Gastroesophageal sphincter (tissue), 4 donors: ENCODE measurements at regions not wholly inside any gene's neighbourhood (a gene's known extent, or its start where the extent isn't known, plus 50 kb on each side); places are given as distances from the start of the nearest gene placed in this dataset.
"Not testable (repeated sequence)": the region's sequence is repeated elsewhere in the genome, so short reads cannot be mapped to it uniquely, and the experiment has no call there.

Source experiments
- ATAC-seq: fragments of 150-250 bp; one replicate; pipeline ENCODE4 v1.9.1; 2016; ENCODE audit warnings: mild to moderate bottlenecking, moderate library complexity
- H3K27ac ChIP-seq, 4 donors: fragments of 200-600 bp; sonication (generic) in 3 of 4; 1 replicate in 3 of 4; 2 replicates in 1 of 4; pipeline ENCODE4 v1.5.1; 2016 to 2019
- H3K27me3 ChIP-seq: fragments of 200-600 bp; sonication (generic); one replicate; pipeline ENCODE4 v1.5.1; 2019
- H3K36me3 ChIP-seq, 2 donors: fragments of 200-600 bp; sonication (generic); one replicate each; pipeline ENCODE4 v1.5.1; 2019; ENCODE audit warnings: control low read depth in 1 of 2
- H3K4me1 ChIP-seq, 3 donors: fragments of 200-600 bp; sonication (generic); 1 replicate in 2 of 3; 2 replicates in 1 of 3; pipeline ENCODE4 v1.5.1; 2016 to 2019; ENCODE audit warnings: control low read depth in 2 of 3
- H3K4me3 ChIP-seq, 2 donors: fragments of 200-600 bp; sonication (generic); one replicate each; pipeline ENCODE4 v1.5.1; 2019; ENCODE audit warnings: mild to moderate bottlenecking in 1 of 2, moderate library complexity in 1 of 2
- H3K9me3 ChIP-seq, 3 donors: fragments of 200-600 bp; sonication (generic); one replicate each; pipeline ENCODE4 v1.5.1; 2017 to 2019; ENCODE audit warnings: control low read depth in 2 of 3
- EP300 ChIP-seq: sonication (generic); formaldehyde crosslinking; IDR thresholded peaks from one replicate; pipeline ENCODE4 v1.6.1; 2017; ENCODE audit warnings: antibody characterized with exemption, mild to moderate bottlenecking
- POLR2A ChIP-seq, 2 donors: fragments of 450-650 bp; IDR thresholded peaks; one replicate each; pipeline ENCODE4 v1.6.1; 2017; ENCODE audit warnings: antibody characterized with exemption in 2 of 2, mild to moderate bottlenecking in 2 of 2, moderate library complexity in 1 of 2
- POLR2AphosphoS5 ChIP-seq: sonication (generic); formaldehyde crosslinking; IDR thresholded peaks from one replicate; pipeline ENCODE4 v1.6.1; 2017; ENCODE audit warnings: antibody characterized with exemption
- WGBS, 2 donors: methylation state at CpG; one replicate each; pipeline ENCODE4 v1.1.5; 2018; ENCODE audit warnings: low coverage in 1 of 2; 5-methylcytosine and 5-hydroxymethylcytosine counted together
- TF ChIP-seq, protein P1 (sequence below), 4 experiments: fragments of 200-600 bp in 2 of 4; fragments of 450-650 bp in 2 of 4; sonication (generic) in 1 of 4; IDR thresholded peaks; one replicate each; pipeline ENCODE4 v1.5.1; 2017 to 2019; ENCODE audit warnings: antibody characterized with exemption in 4 of 4, mild to moderate bottlenecking in 2 of 4, moderate library complexity in 2 of 4

DNA sequence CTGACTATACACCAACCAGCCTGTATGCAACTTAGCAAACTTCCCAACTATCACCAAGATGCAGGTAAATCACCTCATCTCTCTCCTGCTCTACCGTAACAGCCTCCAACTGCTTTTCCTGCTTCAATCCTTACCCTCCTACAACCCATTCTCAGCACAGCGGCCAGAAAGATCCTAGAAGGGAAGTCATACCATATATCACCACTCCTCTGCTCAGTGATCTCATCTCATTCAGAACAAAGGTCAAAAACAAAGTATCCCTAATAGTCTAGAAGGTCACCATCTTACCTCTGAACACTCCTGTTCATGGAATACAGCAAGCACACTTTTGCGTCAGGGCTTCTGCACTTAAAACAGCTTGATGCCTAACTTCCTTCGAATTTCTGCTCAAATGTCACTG lies 62.2 kb upstream of the RNF38 start:
- Histone ChIP-seq H3K27ac (no peak overlapping the region), H3K27me3 (no peaks in the 10 kb centered on the region), H3K36me3 (peaks cover 0 to 7% of the 10 kb centered on the region in 2 donors), H3K9me3 (no peaks in the 10 kb centered on the region), H3K4me3 (no peak overlapping the region), H3K4me1 (peaks cover 2 to 37% (median 9%) of the 10 kb centered on the region in 3 donors)
- no peak for ATAC-seq
- TF ChIP-seq POLR2AphosphoS5 (no peak), EP300 (no peak), POLR2A (IDR thresholded peaks at IDR 0.05) (no peak)
- TF ChIP-seq, protein P1, sequence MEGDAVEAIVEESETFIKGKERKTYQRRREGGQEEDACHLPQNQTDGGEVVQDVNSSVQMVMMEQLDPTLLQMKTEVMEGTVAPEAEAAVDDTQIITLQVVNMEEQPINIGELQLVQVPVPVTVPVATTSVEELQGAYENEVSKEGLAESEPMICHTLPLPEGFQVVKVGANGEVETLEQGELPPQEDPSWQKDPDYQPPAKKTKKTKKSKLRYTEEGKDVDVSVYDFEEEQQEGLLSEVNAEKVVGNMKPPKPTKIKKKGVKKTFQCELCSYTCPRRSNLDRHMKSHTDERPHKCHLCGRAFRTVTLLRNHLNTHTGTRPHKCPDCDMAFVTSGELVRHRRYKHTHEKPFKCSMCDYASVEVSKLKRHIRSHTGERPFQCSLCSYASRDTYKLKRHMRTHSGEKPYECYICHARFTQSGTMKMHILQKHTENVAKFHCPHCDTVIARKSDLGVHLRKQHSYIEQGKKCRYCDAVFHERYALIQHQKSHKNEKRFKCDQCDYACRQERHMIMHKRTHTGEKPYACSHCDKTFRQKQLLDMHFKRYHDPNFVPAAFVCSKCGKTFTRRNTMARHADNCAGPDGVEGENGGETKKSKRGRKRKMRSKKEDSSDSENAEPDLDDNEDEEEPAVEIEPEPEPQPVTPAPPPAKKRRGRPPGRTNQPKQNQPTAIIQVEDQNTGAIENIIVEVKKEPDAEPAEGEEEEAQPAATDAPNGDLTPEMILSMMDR (IDR thresholded peaks at IDR 0.05) = no peak
- 92 to 97% methylated on average over 4 of the region's 4 CpGs for WGBS, 2 donors

DNA sequence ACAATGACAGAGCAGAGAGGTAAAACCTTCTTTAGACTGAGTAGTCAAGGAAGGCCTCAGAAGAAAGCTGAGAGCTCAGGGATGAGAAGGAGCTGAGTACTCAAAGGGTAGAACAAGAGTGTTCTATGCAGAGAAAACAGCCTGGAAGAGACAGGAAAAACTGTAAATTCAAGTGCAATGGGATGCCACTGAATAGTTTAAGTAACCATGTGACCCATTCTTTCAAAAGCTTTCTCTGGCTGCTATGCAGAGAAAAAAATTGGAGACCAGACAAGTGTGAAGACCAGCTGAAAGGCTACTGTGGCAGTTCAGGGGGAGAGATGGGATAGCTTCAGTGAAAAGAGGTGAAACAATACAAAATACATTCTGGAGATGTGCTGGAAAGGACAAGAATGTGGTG lies 61.3 kb upstream of the RNF38 start:
- TF ChIP-seq EP300 (no peak), POLR2A (IDR thresholded peaks at IDR 0.05) (no peak), POLR2AphosphoS5 (no peak)
- TF ChIP-seq, protein P1 (IDR thresholded peaks at IDR 0.05) = no peak
- Histone ChIP-seq H3K9me3 (no peaks in the 10 kb centered on the region), H3K27me3 (no peaks in the 10 kb centered on the region), H3K4me1 (peaks cover 2 to 37% (median 9%) of the 10 kb centered on the region in 3 donors), H3K4me3 (no peak overlapping the region), H3K36me3 (peaks cover 0 to 7% of the 10 kb centered on the region in 2 donors), H3K27ac (no peak overlapping the region)
- ATAC-seq = no peak

DNA sequence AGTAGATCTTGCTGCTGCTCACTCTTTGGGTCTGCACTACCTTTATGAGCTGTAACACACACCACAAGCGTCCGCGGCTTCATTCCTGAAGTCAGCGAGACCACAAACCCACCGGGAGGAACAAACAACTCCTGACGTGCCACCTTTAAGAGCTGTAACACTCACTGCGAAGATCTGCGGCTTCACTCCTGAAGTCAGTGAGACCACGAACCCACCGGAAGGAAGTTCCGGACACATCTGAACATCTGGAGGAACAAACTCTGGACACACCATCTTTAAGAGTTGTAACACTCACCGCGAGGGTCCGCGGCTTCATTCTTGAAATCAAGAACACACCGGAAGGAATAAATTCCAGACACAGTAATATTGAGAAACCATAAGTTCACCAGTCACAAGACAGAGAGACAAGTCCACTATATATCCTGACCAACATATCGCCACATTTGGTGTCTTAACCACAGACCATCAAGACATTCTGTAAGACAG lies 58.4 kb upstream of the RNF38 start:
- 76 to 77% methylated on average over 6 to 14 of the region's 17 CpGs for WGBS, 2 donors
- not testable (repeated sequence) for H3K9me3 ChIP-seq, H3K4me3 ChIP-seq, ATAC-seq, H3K27ac ChIP-seq, H3K27me3 ChIP-seq, H3K36me3 ChIP-seq
- H3K4me1 ChIP-seq = peaks cover 2 to 34% (median 9%) of the 10 kb centered on the region in 3 donors

DNA sequence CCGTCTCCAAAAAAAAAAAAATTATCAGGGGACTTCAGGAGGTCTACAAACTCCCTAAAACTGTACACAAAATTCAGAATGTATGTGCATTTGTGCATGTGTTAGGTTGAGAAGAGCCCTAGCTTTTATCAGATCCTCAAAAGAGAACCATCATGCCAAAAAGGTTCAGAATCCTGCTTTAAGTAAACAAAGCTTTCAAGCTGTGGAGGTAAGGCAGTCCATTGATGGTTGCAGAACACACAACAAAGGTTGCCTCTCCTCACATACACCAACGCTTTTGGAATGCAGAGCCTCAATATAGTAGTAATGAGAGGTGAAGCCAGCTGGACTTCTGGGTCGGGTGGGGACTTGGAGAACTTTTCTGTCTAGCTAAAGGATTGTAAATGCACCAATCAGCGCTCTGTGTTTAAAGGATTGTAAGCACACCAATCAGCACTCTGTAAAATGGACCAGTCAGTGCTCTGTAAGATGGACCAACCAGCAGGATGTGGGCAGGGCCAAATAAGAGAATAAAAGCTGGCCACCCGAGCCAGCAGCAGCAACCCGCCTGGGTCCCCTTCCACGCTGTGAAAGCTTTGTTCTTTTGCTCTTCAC lies 57.9 kb upstream of the RNF38 start:
- peaks cover 2 to 29% (median 9%) of the 10 kb centered on the region in 3 donors for H3K4me1 ChIP-seq
- no peak overlapping the region for H3K4me3 ChIP-seq

DNA sequence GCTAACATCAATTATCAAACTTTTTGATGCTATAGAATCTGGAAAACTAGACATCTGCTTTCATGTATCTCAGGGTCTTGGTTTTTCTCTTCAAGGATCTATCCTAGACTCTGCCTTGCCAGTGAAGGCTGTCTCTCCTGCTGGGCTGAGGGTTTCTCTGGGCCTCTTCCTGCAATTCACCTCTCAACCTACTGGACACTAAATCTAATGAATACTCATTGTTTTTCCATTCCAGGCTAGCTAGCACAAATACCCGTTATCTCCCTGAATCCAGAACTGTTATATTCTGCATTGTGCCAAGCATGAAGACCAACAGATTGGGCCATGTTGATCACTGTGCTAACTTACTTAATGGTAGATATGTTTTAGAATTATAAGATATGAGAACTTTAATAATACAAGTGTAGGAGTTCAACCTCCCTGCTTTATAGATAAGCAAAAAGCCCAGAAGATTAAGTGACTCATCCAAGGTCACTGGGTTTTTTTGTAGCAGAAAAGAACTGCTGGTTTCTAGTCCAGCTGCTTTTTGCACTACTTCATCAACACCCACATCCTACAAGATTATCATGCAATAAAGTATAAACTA lies 56.5 kb upstream of the RNF38 start:
- Histone ChIP-seq H3K36me3 (peaks cover 0 to 7% of the 10 kb centered on the region in 2 donors), H3K27me3 (no peaks in the 10 kb centered on the region), H3K27ac (no peak overlapping the region), H3K4me1 (peaks cover under 1 to 15% (median 5%) of the 10 kb centered on the region in 3 donors), H3K4me3 (no peak overlapping the region), H3K9me3 (no peaks in the 10 kb centered on the region)
- no peak for TF ChIP-seq POLR2A (IDR thresholded peaks at IDR 0.05)
- WGBS, 2 donors = 60 to 100% methylated on average over 1 of the region's 1 CpG
- ATAC-seq = no peak

More for the DNA sequence above, 57.9 kb upstream of the RNF38 start:
- WGBS, 2 donors = 83% methylated on average over 5 to 6 of the region's 7 CpGs
- Histone ChIP-seq H3K27me3 (no peaks in the 10 kb centered on the region), H3K9me3 (no peaks in the 10 kb centered on the region), H3K27ac (no peak overlapping the region), H3K36me3 (peaks cover 0 to 7% of the 10 kb centered on the region in 2 donors)
- TF ChIP-seq, protein P1 (IDR thresholded peaks at IDR 0.05) = no peak
- TF ChIP-seq POLR2A (IDR thresholded peaks at IDR 0.05) (no peak), POLR2AphosphoS5 (no peak), EP300 (no peak)
- no peak for ATAC-seq

DNA sequence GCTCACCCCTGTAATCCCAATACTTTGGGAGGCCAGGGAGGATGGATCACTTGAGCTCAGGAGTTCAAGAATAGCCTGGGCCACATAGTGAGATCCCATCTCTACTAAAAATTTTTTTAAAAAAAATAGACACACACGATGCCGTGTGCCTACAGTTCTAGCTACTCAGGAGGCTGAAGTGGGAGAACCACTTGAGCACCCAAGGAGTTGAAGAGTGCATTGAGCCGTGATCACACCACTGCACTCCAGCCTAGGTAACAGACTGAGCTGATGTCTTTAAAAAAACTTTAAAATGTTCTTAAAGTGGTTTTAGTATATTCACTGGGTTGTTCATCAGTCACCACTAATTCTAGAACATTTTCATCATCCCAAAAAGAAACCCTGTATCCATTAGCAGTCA lies 51.9 kb upstream of the RNF38 start:
- no peak for ATAC-seq
- H3K9me3 ChIP-seq = no peaks in the 10 kb centered on the region
- H3K27me3 ChIP-seq = no peaks in the 10 kb centered on the region
- H3K4me3 ChIP-seq = no peak overlapping the region
- H3K4me1 ChIP-seq = peaks cover 0 to 33% (median 0%) of the 10 kb centered on the region in 3 donors
- no peak for TF ChIP-seq EP300
- TF ChIP-seq, protein P1 (IDR thresholded peaks at IDR 0.05) = no peak
- TF ChIP-seq POLR2A (IDR thresholded peaks at IDR 0.05) = no peak
- no peak for TF ChIP-seq POLR2AphosphoS5
- H3K27ac ChIP-seq = no peak overlapping the region
- WGBS, 2 donors = 85 to 93% methylated on average over 3 of the region's 3 CpGs
- H3K36me3 ChIP-seq = no peaks in the 10 kb centered on the region
